GM12873 (cell line): ENCODE measurements at regions not wholly inside any gene's neighbourhood (a gene's known extent, or its start where the extent isn't known, plus 50 kb on each side); places are given as distances from the start of the nearest gene placed in this dataset.

ENCODE experiments used
- CTCF ChIP-seq: IDR thresholded peaks from 2 replicates; pipeline ENCODE4 v1.5.1; 2012; ENCODE audit warnings: low read depth, mild to moderate bottlenecking, moderate library complexity, low read length, control low read depth; ENCODE audit not compliant: insufficient read depth; ENCODE audit errors: missing control alignments

GRCh38 chr5:162502780-162503179, 435.2 kb downstream of the GABRG2 start:
- TF ChIP-seq CTCF = no peak

GRCh38 chr5:162503796-162504195, 436.2 kb downstream of the GABRG2 start:
- TF ChIP-seq CTCF = no peak

- TF ChIP-seq CTCF = no peak
Observed at GRCh38 chr5:162512935-162513565, 445.5 kb downstream of the GABRG2 start.

GRCh38 chr5:162514116-162514515, 446.5 kb downstream of the GABRG2 start:
- TF ChIP-seq CTCF = no peak

GRCh38 chr5:162520878-162521277, 453.3 kb downstream of the GABRG2 start:
- TF ChIP-seq CTCF = no peak

GRCh38 chr5:162529209-162529608, 461.6 kb downstream of the GABRG2 start:
- TF ChIP-seq CTCF = no peak

- TF ChIP-seq CTCF = no peak
Observed at GRCh38 chr5:162529886-162530285, 462.3 kb downstream of the GABRG2 start.
